ENCODE measurements at regions not wholly inside any gene's neighbourhood (a gene's known extent, or its start where the extent isn't known, plus 50 kb on each side); places are given as distances from the start of the nearest gene placed in this dataset.

DNA sequence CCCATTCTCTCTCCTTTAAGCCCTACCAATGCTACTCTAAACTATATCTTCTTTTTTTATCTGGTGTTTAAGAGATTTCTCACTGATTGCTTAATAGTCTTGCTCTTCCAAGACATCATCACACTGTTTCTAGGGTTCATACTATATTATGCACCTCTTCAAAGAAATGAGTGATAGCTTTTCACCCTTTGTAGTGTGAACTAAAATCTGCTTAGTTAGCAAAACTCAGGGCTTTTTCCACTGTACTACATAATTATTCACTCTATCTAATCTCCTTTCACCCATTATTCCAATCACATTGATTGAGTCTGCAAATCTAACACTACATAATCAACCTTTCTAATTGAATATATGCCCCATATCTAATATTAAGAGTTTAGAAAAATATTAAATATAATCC lies 456.0 kb upstream of the SOX9 start:
- CTCF ChIA-PET (ENCODE audit: partially characterized antibody) = no interaction called here
- no peaks in the 10 kb centered on the region for H3K27me3 ChIP-seq (replicated peaks in 1 of 4; ENCODE audit: control insufficient read depth in 3 of 4, extremely low read depth in 1 of 4, insufficient read depth in 3 of 4, low read length in 3 of 4)
- TF ChIP-seq MAFK (IDR thresholded peaks at IDR 0.05; ENCODE audit: low read depth, low read length) = peak; percentile 74; the same call in 1 of the 2 replicates
- TF ChIP-seq, protein P1, sequence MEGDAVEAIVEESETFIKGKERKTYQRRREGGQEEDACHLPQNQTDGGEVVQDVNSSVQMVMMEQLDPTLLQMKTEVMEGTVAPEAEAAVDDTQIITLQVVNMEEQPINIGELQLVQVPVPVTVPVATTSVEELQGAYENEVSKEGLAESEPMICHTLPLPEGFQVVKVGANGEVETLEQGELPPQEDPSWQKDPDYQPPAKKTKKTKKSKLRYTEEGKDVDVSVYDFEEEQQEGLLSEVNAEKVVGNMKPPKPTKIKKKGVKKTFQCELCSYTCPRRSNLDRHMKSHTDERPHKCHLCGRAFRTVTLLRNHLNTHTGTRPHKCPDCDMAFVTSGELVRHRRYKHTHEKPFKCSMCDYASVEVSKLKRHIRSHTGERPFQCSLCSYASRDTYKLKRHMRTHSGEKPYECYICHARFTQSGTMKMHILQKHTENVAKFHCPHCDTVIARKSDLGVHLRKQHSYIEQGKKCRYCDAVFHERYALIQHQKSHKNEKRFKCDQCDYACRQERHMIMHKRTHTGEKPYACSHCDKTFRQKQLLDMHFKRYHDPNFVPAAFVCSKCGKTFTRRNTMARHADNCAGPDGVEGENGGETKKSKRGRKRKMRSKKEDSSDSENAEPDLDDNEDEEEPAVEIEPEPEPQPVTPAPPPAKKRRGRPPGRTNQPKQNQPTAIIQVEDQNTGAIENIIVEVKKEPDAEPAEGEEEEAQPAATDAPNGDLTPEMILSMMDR (IDR thresholded peaks at IDR 0.05; ENCODE audit: control extremely low read depth in 1 of 3, insufficient read depth in 1 of 3, low read depth in 1 of 3, low read length in 3 of 3) = no peak
- H3K56ac ChIP-seq (replicated peaks; ENCODE audit: insufficient read length, low read depth, low read length) = no peak overlapping the region
- no peak overlapping the region for H4K91ac ChIP-seq (replicated peaks; ENCODE audit: insufficient read length, low read length)
- H3K36me3 ChIP-seq (ENCODE audit: control insufficient read depth in 2 of 4, insufficient read depth in 4 of 4, low read length in 3 of 4) = no peaks in the 10 kb centered on the region
- DNase-seq (ENCODE audit: low read depth in 1 of 2, low spot score in 2 of 2) (no peak), FAIRE-seq (no peak)
- no peak overlapping the region for H4K8ac ChIP-seq (ENCODE audit: extremely low read depth, insufficient read depth, low read length)
- POLR2A ChIA-PET (ENCODE audit: partially characterized antibody) = no interaction called here
- no peak overlapping the region for H3K18ac ChIP-seq (ENCODE audit: extremely low read depth, low read length)
- no peak overlapping the region for H2AK5ac ChIP-seq (ENCODE audit: low read depth, low read length)
- H3K27ac ChIP-seq (ENCODE audit: low read depth, low read length) = no peak overlapping the region
- H3K9ac ChIP-seq (replicated peaks in 1 of 4; ENCODE audit: extremely low read depth in 1 of 4, low read depth in 3 of 4, low read length in 3 of 4) = no peak overlapping the region
- H4K5ac ChIP-seq (ENCODE audit: insufficient read length, low read depth, low read length) = no peak overlapping the region
- H2BK20ac ChIP-seq (ENCODE audit: low read length) = no peak overlapping the region
- no peak overlapping the region for H2BK5ac ChIP-seq (ENCODE audit: low read depth, low read length)
- H3K4ac ChIP-seq (replicated peaks; ENCODE audit: insufficient read length, low read depth, low read length) = no peak overlapping the region
- no peaks in the 10 kb centered on the region for H3K9me3 ChIP-seq (ENCODE audit: insufficient read depth in 2 of 2, low read depth in 1 of 2, low read length in 1 of 2)
- H3K4me3 ChIP-seq (ENCODE audit: extremely low read depth in 1 of 4, insufficient read depth in 2 of 4, low read depth in 3 of 4, low read length in 4 of 4) = no peak overlapping the region
- H3K23ac ChIP-seq (ENCODE audit: insufficient read length) = no peak overlapping the region
- no peaks in the 10 kb centered on the region for H4K20me1 ChIP-seq (replicated peaks in 1 of 2; ENCODE audit: control insufficient read depth in 1 of 2, insufficient read depth in 2 of 2, low read length in 2 of 2)
- no peak overlapping the region for H2AFZ ChIP-seq (ENCODE audit: low read length)
- H3K23me2 ChIP-seq (ENCODE audit: low read depth, low read length) = no peaks in the 10 kb centered on the region
- H3K14ac ChIP-seq (ENCODE audit: insufficient read length) = no peak overlapping the region
- no peaks in the 10 kb centered on the region for H3K4me1 ChIP-seq (replicated peaks in 1 of 4; ENCODE audit: control insufficient read depth in 3 of 4, insufficient read depth in 4 of 4, low read length in 3 of 4)
- H3K4me2 ChIP-seq (ENCODE audit: insufficient read depth in 1 of 2, low read depth in 2 of 2, low read length in 2 of 2) = no peak overlapping the region
- H2BK12ac ChIP-seq (ENCODE audit: low read depth, low read length) = no peak overlapping the region
- no peak overlapping the region for H2BK120ac ChIP-seq (replicated peaks; ENCODE audit: low read depth, low read length)
- no peaks in the 10 kb centered on the region for H3K79me2 ChIP-seq (ENCODE audit: control insufficient read depth in 1 of 2, insufficient read depth in 2 of 2, low read length in 2 of 2)
- no peaks in the 10 kb centered on the region for H3K79me1 ChIP-seq (ENCODE audit: low read depth, low read length)
- no peak overlapping the region for H2BK15ac ChIP-seq (ENCODE audit: low read length)
